ENCODE measurements at regions not wholly inside any gene's neighbourhood (a gene's known extent, or its start where the extent isn't known, plus 50 kb on each side); places are given as distances from the start of the nearest gene placed in this dataset.

GRCh38 chr7:30212701-30213111 is 71.7 kb upstream of the ZNRF2 start:
- DNase-seq, result no peak

GRCh38 chr7:30213637-30214036 is 70.8 kb upstream of the ZNRF2 start:
- no peak for DNase-seq

- no peak for DNase-seq
Measured at GRCh38 chr7:30214651-30215137, 69.7 kb upstream of the ZNRF2 start.

GRCh38 chr7:30221764-30222163 is 62.6 kb upstream of the ZNRF2 start:
- DNase-seq, result no peak

- no peak for DNase-seq
Measured at GRCh38 chr7:30222515-30223215, 61.7 kb upstream of the ZNRF2 start.

- no peak for DNase-seq
Measured at GRCh38 chr7:30223896-30224295, 60.5 kb upstream of the ZNRF2 start.

GRCh38 chr7:30224511-30225062 is 59.8 kb upstream of the ZNRF2 start:
- DNase-seq, result no peak

- no peak for DNase-seq
Measured at GRCh38 chr7:30225863-30226613, 58.4 kb upstream of the ZNRF2 start.

GRCh38 chr7:30226614-30227268 is 57.7 kb upstream of the ZNRF2 start:
- DNase-seq, result peak; percentile 27

GRCh38 chr7:30231271-30231670 is 53.1 kb upstream of the ZNRF2 start:
- DNase-seq, result no peak

GRCh38 chr7:30232391-30232790 is 52.0 kb upstream of the ZNRF2 start:
- DNase-seq, result no peak

Data from CD4-positive, alpha-beta T cell treated with Interleukin-17A for 4 hours (primary cell).